ENCODE measurements at regions not wholly inside any gene's neighbourhood (a gene's known extent, or its start where the extent isn't known, plus 50 kb on each side); places are given as distances from the start of the nearest gene placed in this dataset.

DNA sequence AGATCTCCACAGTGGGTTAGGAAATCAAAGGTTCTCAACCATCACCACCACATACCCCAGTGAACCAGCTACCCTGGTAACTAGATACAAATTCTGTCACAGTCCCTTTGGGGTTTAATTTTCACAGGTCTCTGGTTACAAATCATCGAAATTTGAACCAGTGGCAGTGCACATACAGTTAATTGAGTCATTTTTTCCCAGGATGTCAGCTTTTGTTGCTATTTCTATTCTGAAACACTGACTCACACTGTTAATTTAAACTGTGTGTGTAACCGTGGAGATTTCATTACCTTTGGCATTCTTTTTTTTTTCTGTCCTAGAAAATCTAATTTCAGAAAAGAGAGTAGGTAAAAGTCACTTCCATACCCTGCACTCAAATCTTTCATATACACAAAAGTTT is 511.5 kb downstream of the TOX3 start:
- Histone ChIP-seq H3K4me3 (ENCODE audit: low read depth in 1 of 2, low read length in 2 of 2) (no peak overlapping the region), H3K9me3 (ENCODE audit: control insufficient read depth in 1 of 2, low read length in 2 of 2) (no peaks in the 10 kb centered on the region), H3K27ac (ENCODE audit: low read length) (no peak overlapping the region), H3K27me3 (ENCODE audit: low read depth, low read length) (no peaks in the 10 kb centered on the region), H3K36me3 (ENCODE audit: control insufficient read depth in 1 of 2, insufficient read depth in 2 of 2, low read length in 2 of 2) (no peaks in the 10 kb centered on the region), H3K4me1 (ENCODE audit: control insufficient read depth in 1 of 2, insufficient read depth in 2 of 2, low read length in 2 of 2) (no peaks in the 10 kb centered on the region)

DNA sequence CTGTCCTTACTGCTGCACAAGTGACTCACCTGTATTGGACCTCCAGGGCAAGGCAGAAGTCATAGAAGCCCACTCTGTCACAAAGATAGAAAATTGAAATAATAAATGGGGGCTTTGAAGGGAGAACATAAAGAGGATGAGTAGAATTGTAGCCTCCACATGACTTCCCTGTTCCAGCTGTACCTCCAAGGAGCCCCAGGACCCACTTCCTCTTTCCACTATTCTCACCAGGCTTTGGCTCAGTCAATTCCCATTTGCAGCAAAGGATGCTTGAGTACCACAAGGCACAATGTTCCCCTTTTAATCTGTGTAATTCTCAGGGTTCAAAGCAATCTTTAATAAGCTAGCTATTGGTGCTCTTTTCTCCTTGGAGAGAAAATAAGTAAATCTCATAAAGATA is 512.1 kb downstream of the TOX3 start:
- Histone ChIP-seq H3K9me3 (ENCODE audit: control insufficient read depth in 1 of 2, low read length in 2 of 2) (no peaks in the 10 kb centered on the region), H3K4me1 (ENCODE audit: control insufficient read depth in 1 of 2, insufficient read depth in 2 of 2, low read length in 2 of 2) (no peaks in the 10 kb centered on the region), H3K36me3 (ENCODE audit: control insufficient read depth in 1 of 2, insufficient read depth in 2 of 2, low read length in 2 of 2) (no peaks in the 10 kb centered on the region), H3K4me3 (ENCODE audit: low read depth in 1 of 2, low read length in 2 of 2) (no peak overlapping the region), H3K27ac (ENCODE audit: low read length) (no peak overlapping the region), H3K27me3 (ENCODE audit: low read depth, low read length) (no peaks in the 10 kb centered on the region)

DNA sequence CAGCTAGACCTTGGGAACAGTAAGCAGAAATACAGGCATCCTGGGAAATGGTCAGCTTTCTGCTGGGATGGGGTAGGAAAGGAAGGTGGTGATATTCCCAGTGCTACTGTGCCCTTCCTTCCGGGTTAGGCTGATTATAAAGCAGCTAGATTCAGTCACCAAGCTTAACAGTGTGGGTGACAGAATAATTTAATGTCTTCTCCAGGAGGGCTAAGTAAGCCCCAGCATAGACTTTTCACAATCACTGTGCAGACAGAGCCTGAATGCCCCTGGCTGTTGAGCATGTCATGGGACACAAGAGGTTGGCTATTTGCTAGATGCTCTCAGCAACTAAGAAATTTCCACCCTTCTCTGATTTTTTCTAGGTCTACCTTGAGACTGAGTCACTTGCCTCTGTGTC is 513.0 kb downstream of the TOX3 start:
- Histone ChIP-seq H3K9me3 (ENCODE audit: control insufficient read depth in 1 of 2, low read length in 2 of 2) (no peaks in the 10 kb centered on the region), H3K27ac (ENCODE audit: low read length) (no peak overlapping the region), H3K36me3 (ENCODE audit: control insufficient read depth in 1 of 2, insufficient read depth in 2 of 2, low read length in 2 of 2) (no peaks in the 10 kb centered on the region), H3K4me1 (ENCODE audit: control insufficient read depth in 1 of 2, insufficient read depth in 2 of 2, low read length in 2 of 2) (no peaks in the 10 kb centered on the region), H3K4me3 (ENCODE audit: low read depth in 1 of 2, low read length in 2 of 2) (no peak overlapping the region), H3K27me3 (ENCODE audit: low read depth, low read length) (no peaks in the 10 kb centered on the region)

DNA sequence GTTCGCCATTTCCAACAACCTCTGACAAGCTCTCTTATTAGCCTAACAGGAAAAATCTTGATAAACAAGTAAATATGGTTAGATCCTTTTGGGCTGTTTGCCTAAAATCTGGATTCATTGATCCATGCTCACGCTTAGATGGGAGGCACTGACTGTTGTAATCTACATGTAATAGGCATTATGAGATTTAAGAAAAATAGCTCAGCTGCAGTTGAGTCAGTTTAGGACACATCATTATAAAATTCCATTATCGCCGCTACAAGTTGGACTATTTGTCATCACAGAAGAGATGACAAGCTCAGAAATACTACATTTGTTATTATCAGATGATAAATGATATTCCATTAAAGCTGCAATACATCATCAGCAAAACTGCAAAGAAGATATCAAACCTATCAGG is 524.0 kb downstream of the TOX3 start:
- H3K27ac ChIP-seq (ENCODE audit: low read length): no peak overlapping the region
- no peaks in the 10 kb centered on the region for H3K36me3 ChIP-seq (ENCODE audit: control insufficient read depth in 1 of 2, insufficient read depth in 2 of 2, low read length in 2 of 2)
- H3K9me3 ChIP-seq (ENCODE audit: control insufficient read depth in 1 of 2, low read length in 2 of 2): no peaks in the 10 kb centered on the region
- H3K27me3 ChIP-seq (ENCODE audit: low read depth, low read length): no peaks in the 10 kb centered on the region
- H3K4me1 ChIP-seq (ENCODE audit: control insufficient read depth in 1 of 2, insufficient read depth in 2 of 2, low read length in 2 of 2): no peaks in the 10 kb centered on the region
- H3K4me3 ChIP-seq (ENCODE audit: low read depth in 1 of 2, low read length in 2 of 2): no peak overlapping the region

DNA sequence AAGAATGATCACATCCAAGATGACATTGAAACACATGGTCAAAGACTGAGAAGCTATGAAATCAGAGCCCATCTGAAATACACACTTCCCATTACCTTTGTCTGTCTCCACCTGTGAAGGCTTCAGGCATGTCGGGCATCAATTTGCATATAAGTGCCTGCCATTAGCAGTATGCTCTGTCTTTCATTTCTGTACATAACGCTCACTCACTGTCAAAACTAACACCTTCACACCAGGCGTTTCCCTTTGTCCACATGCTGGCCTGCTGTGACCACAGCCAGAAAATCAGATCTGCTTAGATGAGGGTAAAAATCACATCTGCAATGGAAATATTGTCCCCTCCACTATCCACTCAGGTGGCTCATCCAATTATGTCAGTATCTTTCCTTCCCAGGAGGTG is 524.8 kb downstream of the TOX3 start:
- Histone ChIP-seq H3K27me3 (ENCODE audit: low read depth, low read length) (no peaks in the 10 kb centered on the region), H3K36me3 (ENCODE audit: control insufficient read depth in 1 of 2, insufficient read depth in 2 of 2, low read length in 2 of 2) (no peaks in the 10 kb centered on the region), H3K4me3 (ENCODE audit: low read depth in 1 of 2, low read length in 2 of 2) (no peak overlapping the region), H3K27ac (ENCODE audit: low read length) (no peak overlapping the region), H3K9me3 (ENCODE audit: control insufficient read depth in 1 of 2, low read length in 2 of 2) (no peaks in the 10 kb centered on the region), H3K4me1 (ENCODE audit: control insufficient read depth in 1 of 2, insufficient read depth in 2 of 2, low read length in 2 of 2) (no peaks in the 10 kb centered on the region)

DNA sequence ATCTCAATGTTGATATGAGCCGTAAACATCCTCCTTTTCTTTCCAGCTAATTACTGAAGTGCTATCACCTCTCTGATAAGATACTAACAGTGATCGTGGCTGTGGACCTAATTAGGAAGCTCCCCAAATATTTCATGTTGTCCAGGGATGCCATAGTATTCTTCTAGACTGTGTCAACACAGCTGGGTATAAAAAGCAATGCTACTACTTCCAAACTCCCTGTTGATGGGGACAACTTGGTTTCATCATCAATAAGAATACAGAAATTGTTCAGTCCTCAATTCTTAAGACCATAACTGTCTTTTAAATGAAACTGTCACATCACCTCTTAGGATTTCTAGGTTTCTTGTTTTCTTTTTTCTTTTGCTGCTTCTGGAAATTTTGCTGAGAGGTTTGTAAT is 530.6 kb downstream of the TOX3 start:
- H3K4me1 ChIP-seq (ENCODE audit: control insufficient read depth in 1 of 2, insufficient read depth in 2 of 2, low read length in 2 of 2): no peaks in the 10 kb centered on the region
- H3K27ac ChIP-seq (ENCODE audit: low read length): no peak overlapping the region
- H3K36me3 ChIP-seq (ENCODE audit: control insufficient read depth in 1 of 2, insufficient read depth in 2 of 2, low read length in 2 of 2): no peaks in the 10 kb centered on the region
- no peaks in the 10 kb centered on the region for H3K27me3 ChIP-seq (ENCODE audit: low read depth, low read length)
- peaks cover 0 to 15% of the 10 kb centered on the region in 2 donors for H3K9me3 ChIP-seq (ENCODE audit: control insufficient read depth in 1 of 2, low read length in 2 of 2)
- no peak overlapping the region for H3K4me3 ChIP-seq (ENCODE audit: low read depth in 1 of 2, low read length in 2 of 2)

DNA sequence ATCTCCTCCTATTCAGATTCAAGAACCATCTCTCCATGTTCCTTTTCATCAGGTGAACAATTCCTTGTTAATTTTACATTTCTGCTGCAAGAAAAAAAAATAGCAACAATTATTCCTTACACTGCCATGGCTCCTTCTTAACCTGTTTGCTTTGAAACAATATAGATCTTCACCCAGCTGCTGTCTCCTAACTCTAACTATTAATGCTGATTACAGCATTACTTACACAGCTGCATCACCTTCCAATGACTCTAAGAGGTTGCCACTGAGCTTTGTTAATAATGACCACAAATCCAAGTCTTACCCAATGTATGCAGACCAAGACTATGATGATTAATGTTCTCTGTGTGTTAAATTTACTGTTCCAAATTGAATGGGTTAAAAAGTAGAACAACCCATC is 541.4 kb downstream of the TOX3 start:
- Histone ChIP-seq H3K27ac (ENCODE audit: low read length) (no peak overlapping the region), H3K9me3 (ENCODE audit: control insufficient read depth in 1 of 2, low read length in 2 of 2) (no peaks in the 10 kb centered on the region)

DNA sequence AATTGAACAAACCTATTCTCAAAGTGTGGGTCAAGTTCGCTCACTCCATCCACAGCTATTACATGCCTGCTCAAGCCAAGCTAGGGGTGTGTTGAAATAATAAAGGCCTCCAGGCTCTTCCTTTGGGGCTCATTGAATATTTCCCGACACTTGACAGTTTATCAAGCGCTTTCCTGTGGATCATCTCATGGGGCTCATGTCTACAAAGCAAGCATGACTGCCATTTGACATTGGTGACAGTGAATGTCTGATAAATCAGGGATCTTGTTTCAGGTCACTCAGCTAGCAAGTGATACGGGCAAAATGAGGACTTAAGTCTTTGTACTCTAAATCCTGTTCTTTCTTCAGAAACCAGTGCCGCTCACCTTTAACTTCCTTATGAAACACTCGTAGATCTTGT is 542.6 kb downstream of the TOX3 start:
- Histone ChIP-seq H3K9me3 (ENCODE audit: control insufficient read depth in 1 of 2, low read length in 2 of 2) (no peaks in the 10 kb centered on the region), H3K36me3 (ENCODE audit: control insufficient read depth in 1 of 2, insufficient read depth in 2 of 2, low read length in 2 of 2) (no peaks in the 10 kb centered on the region), H3K27ac (ENCODE audit: low read length) (no peak overlapping the region), H3K27me3 (ENCODE audit: low read depth, low read length) (no peaks in the 10 kb centered on the region), H3K4me3 (ENCODE audit: low read depth in 1 of 2, low read length in 2 of 2) (no peak overlapping the region), H3K4me1 (ENCODE audit: control insufficient read depth in 1 of 2, insufficient read depth in 2 of 2, low read length in 2 of 2) (no peaks in the 10 kb centered on the region)

More for the DNA sequence above, 541.4 kb downstream of the TOX3 start:
- Histone ChIP-seq H3K36me3 (ENCODE audit: control insufficient read depth in 1 of 2, insufficient read depth in 2 of 2, low read length in 2 of 2) (no peaks in the 10 kb centered on the region), H3K4me3 (ENCODE audit: low read depth in 1 of 2, low read length in 2 of 2) (no peak overlapping the region), H3K27me3 (ENCODE audit: low read depth, low read length) (no peaks in the 10 kb centered on the region), H3K4me1 (ENCODE audit: control insufficient read depth in 1 of 2, insufficient read depth in 2 of 2, low read length in 2 of 2) (no peaks in the 10 kb centered on the region)

DNA sequence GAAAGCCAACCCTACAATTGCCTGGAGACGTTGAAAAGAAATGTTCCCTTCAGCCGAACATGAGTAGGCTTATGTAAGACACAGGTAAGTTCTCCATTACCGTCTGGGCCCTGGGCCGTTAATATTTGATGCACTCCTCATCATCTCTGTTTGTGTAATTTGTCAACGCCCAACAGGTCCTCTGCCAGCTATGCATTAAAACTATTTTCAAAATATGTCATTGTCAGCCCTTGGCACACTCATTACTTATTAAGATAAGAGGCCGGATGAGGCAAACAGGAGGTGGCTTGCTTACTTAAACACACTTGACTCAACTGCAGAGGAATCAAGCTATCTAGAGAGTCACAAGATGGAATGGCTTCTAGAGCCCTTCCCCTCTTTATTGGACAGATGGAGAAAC is 544.9 kb downstream of the TOX3 start:
- H3K36me3 ChIP-seq (ENCODE audit: control insufficient read depth in 1 of 2, insufficient read depth in 2 of 2, low read length in 2 of 2): no peaks in the 10 kb centered on the region
- H3K27me3 ChIP-seq (ENCODE audit: low read depth, low read length): no peaks in the 10 kb centered on the region
- no peaks in the 10 kb centered on the region for H3K9me3 ChIP-seq (ENCODE audit: control insufficient read depth in 1 of 2, low read length in 2 of 2)
- H3K27ac ChIP-seq (ENCODE audit: low read length): no peak overlapping the region
- no peak overlapping the region for H3K4me3 ChIP-seq (ENCODE audit: low read depth in 1 of 2, low read length in 2 of 2)
- H3K4me1 ChIP-seq (ENCODE audit: control insufficient read depth in 1 of 2, insufficient read depth in 2 of 2, low read length in 2 of 2): no peaks in the 10 kb centered on the region

DNA sequence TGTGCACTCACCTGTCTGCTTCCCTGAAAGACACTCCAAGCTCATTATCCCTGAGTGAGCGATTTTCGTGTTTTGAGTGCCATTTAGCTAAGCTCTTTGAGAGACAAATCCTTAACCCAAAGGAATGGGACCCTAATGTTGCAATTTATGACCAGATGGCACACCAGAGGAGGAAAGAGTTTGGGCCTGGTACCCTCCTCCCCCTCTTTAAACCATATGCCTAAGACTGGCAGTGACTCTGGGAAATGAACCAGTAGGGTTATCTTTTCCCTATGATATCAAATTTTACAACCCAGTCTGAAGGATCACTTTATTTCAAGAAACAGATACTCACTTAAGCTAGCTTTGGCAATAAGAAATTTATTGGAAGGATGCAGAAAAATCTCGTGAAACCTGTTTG is 550.4 kb downstream of the TOX3 start:
- Histone ChIP-seq H3K4me3 (ENCODE audit: low read depth in 1 of 2, low read length in 2 of 2) (no peak overlapping the region), H3K27me3 (ENCODE audit: low read depth, low read length) (no peaks in the 10 kb centered on the region), H3K36me3 (ENCODE audit: control insufficient read depth in 1 of 2, insufficient read depth in 2 of 2, low read length in 2 of 2) (no peaks in the 10 kb centered on the region), H3K9me3 (ENCODE audit: control insufficient read depth in 1 of 2, low read length in 2 of 2) (no peaks in the 10 kb centered on the region), H3K4me1 (ENCODE audit: control insufficient read depth in 1 of 2, insufficient read depth in 2 of 2, low read length in 2 of 2) (no peaks in the 10 kb centered on the region), H3K27ac (ENCODE audit: low read length) (no peak overlapping the region)

DNA sequence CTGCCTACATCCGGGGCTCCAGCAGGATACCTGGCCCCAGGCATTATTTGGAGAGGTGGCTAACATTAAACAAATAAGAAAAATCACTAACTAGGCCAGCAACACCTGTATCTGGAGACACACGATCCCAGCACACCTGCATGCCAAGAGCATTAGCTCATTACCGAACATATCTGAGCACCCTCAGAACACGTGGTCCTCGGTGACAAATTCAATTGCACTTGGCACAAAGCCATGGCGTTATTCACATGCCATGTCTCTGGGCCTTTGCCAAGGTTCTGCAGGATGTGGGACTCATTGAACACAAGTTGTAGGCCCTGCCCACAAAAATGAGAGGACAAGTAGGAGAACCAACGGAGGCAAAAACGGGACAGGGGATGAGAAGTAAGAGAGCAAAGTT is 552.3 kb downstream of the TOX3 start:
- Histone ChIP-seq H3K36me3 (ENCODE audit: control insufficient read depth in 1 of 2, insufficient read depth in 2 of 2, low read length in 2 of 2) (no peaks in the 10 kb centered on the region), H3K4me3 (ENCODE audit: low read depth in 1 of 2, low read length in 2 of 2) (no peak overlapping the region), H3K4me1 (ENCODE audit: control insufficient read depth in 1 of 2, insufficient read depth in 2 of 2, low read length in 2 of 2) (no peaks in the 10 kb centered on the region), H3K27ac (ENCODE audit: low read length) (no peak overlapping the region), H3K9me3 (ENCODE audit: control insufficient read depth in 1 of 2, low read length in 2 of 2) (no peaks in the 10 kb centered on the region), H3K27me3 (ENCODE audit: low read depth, low read length) (no peaks in the 10 kb centered on the region)

DNA sequence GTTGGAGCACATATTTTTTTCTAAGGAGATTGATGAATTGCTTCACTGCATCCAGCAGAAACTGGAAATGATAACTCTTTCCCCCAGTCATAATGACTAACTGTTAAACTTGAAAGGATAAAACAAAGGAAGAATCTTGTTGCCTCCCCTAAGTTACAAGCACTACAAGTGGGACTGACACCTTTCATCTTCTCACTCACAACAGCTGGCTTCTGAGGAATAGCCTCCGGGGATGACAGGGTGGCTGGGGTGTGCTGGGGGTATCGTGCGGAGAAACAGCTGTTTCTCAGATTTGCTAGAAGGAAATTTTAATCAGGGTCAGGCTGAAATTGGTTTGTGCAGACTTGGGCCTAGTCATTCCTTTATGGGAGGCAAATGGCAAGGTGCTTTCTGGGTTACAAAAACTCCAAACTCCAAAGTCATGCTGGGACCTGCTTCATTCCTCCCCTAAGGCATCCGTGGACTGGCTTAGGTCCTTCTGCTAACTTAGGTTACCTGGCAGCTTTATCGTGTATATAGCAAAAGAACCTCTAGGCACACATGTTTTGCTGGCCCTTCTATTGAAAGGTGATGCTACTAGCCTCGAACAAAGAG is 557.2 kb downstream of the TOX3 start:
- Histone ChIP-seq H3K27me3 (ENCODE audit: low read depth, low read length) (no peaks in the 10 kb centered on the region), H3K36me3 (ENCODE audit: control insufficient read depth in 1 of 2, insufficient read depth in 2 of 2, low read length in 2 of 2) (no peaks in the 10 kb centered on the region), H3K9me3 (ENCODE audit: control insufficient read depth in 1 of 2, low read length in 2 of 2) (no peaks in the 10 kb centered on the region), H3K4me1 (ENCODE audit: control insufficient read depth in 1 of 2, insufficient read depth in 2 of 2, low read length in 2 of 2) (no peaks in the 10 kb centered on the region), H3K27ac (ENCODE audit: low read length) (no peak overlapping the region), H3K4me3 (ENCODE audit: low read depth in 1 of 2, low read length in 2 of 2) (no peak overlapping the region)
